Calu3 (cell line): ENCODE measurements at regions not wholly inside any gene's neighbourhood (a gene's known extent, or its start where the extent isn't known, plus 50 kb on each side); places are given as distances from the start of the nearest gene placed in this dataset.

Source experiments
- BruUV-seq: library from RNA; stranded (reverse); fragments of 400-500 nt; replicated peaks from 2 replicates; lab custom pipeline; 2021; lab: Mats Ljungman, UMichigan
- CTCF ChIA-PET: fragments of 300-600 bp; sonication (Branson Sonifier 250); formaldehyde crosslinking; loops from one replicate; lab custom pipeline; 2022; ENCODE audit warnings: antibody characterized with exemption; lab: Charles Lee
- DNase-seq: peaks from one replicate; pipeline ENCODE4 v3.0.0; 2022
- H3K27ac Mint-ChIP-seq: one replicate; pipeline ENCODE4 v1.8.0; 2022; ENCODE audit warnings: mixed read lengths; ENCODE audit not compliant: unreplicated experiment
- H3K27me3 Mint-ChIP-seq: one replicate; pipeline ENCODE4 v1.8.0; 2022; ENCODE audit warnings: mixed read lengths; ENCODE audit not compliant: unreplicated experiment
- H3K36me3 Mint-ChIP-seq: one replicate; pipeline ENCODE4 v1.8.0; 2022; ENCODE audit warnings: mild to moderate bottlenecking, moderate library complexity, mixed read lengths; ENCODE audit not compliant: insufficient read depth, unreplicated experiment
- H3K4me1 Mint-ChIP-seq: one replicate; pipeline ENCODE4 v1.8.0; 2022; ENCODE audit warnings: mild to moderate bottlenecking, low read depth, mixed read lengths; ENCODE audit not compliant: unreplicated experiment
- H3K4me3 Mint-ChIP-seq: one replicate; pipeline ENCODE4 v1.8.0; 2022; ENCODE audit warnings: mild to moderate bottlenecking, low read depth, moderate library complexity, mixed read lengths; ENCODE audit not compliant: unreplicated experiment
- H3K9me3 Mint-ChIP-seq: one replicate; pipeline ENCODE4 v1.8.0; 2022; ENCODE audit warnings: low read depth, mixed read lengths; ENCODE audit not compliant: unreplicated experiment
- intact Hi-C: fragments of 100-400 bp; cut with micrococcal nuclease; formaldehyde crosslinking; loops from one replicate; pipeline ENCODE4 v1.10.0; 2022; ENCODE audit not compliant: unreplicated experiment
- TF ChIP-seq, protein P1 (sequence below): fragments of 200-600 bp; IDR thresholded peaks from one replicate; pipeline ENCODE4 v1.8.0; 2022; ENCODE audit warnings: antibody characterized with exemption; ENCODE audit not compliant: unreplicated experiment

DNA sequence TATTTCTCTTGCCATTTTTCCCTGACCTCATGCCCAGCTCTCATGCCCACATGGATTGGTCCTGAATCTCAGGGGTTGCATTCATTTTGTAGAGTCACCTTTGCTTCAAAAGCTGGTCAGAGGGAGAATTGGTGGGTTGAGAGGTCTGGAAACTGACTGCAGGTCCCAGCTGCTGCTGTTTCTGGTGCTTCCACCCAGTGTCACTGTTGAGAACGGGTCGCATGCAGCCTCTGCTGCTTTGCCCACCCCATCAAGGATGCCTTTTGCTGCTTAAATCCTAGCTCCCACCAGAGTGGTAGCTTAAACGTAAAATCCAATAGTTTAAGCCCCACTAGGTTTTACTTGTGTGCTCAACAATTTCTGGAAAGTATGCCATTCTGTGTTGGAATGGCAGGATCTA, 211.4 kb upstream of the TSHZ2 start:
- H3K4me1 Mint-ChIP-seq = no peaks in the 10 kb centered on the region
- no peak overlapping the region for H3K27ac Mint-ChIP-seq
- H3K36me3 Mint-ChIP-seq = no peaks in the 10 kb centered on the region
- no peak overlapping the region for H3K4me3 Mint-ChIP-seq
- DNase-seq = no peak
- H3K27me3 Mint-ChIP-seq = no peaks in the 10 kb centered on the region
- peaks cover 6% of the 10 kb centered on the region for H3K9me3 Mint-ChIP-seq
- CTCF ChIA-PET = no interaction called here
- intact Hi-C loops = no loop called here
- TF ChIP-seq, protein P1, sequence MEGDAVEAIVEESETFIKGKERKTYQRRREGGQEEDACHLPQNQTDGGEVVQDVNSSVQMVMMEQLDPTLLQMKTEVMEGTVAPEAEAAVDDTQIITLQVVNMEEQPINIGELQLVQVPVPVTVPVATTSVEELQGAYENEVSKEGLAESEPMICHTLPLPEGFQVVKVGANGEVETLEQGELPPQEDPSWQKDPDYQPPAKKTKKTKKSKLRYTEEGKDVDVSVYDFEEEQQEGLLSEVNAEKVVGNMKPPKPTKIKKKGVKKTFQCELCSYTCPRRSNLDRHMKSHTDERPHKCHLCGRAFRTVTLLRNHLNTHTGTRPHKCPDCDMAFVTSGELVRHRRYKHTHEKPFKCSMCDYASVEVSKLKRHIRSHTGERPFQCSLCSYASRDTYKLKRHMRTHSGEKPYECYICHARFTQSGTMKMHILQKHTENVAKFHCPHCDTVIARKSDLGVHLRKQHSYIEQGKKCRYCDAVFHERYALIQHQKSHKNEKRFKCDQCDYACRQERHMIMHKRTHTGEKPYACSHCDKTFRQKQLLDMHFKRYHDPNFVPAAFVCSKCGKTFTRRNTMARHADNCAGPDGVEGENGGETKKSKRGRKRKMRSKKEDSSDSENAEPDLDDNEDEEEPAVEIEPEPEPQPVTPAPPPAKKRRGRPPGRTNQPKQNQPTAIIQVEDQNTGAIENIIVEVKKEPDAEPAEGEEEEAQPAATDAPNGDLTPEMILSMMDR = no peak
- BruUV-seq = no TSS peak

DNA sequence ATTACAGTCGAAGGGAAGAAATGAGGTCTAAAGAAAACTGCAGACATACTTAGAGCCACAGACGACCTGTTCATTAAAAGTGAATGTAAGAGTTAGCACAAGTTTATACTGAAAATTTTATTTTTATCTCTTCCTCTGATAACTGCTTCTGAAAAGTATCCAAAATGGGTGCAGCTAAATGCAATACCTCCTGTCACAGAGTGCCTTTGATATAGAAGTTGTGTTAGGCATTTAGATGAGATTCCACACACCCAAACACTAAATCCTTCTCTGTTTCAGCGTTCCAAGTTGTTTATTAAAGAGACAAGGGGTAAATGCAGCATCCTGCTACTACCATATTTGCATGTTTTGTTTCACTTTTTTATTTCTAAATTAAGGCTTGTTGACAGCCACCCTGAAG, 214.7 kb upstream of the TSHZ2 start:
- no peaks in the 10 kb centered on the region for H3K4me1 Mint-ChIP-seq
- BruUV-seq = no TSS peak
- H3K4me3 Mint-ChIP-seq = no peak overlapping the region
- CTCF ChIA-PET = no interaction called here
- intact Hi-C loops = no loop called here
- TF ChIP-seq, protein P1 = no peak
- no peak overlapping the region for H3K27ac Mint-ChIP-seq
- DNase-seq = no peak
- peaks cover 8% of the 10 kb centered on the region for H3K9me3 Mint-ChIP-seq
- H3K36me3 Mint-ChIP-seq = no peaks in the 10 kb centered on the region
- no peaks in the 10 kb centered on the region for H3K27me3 Mint-ChIP-seq

DNA sequence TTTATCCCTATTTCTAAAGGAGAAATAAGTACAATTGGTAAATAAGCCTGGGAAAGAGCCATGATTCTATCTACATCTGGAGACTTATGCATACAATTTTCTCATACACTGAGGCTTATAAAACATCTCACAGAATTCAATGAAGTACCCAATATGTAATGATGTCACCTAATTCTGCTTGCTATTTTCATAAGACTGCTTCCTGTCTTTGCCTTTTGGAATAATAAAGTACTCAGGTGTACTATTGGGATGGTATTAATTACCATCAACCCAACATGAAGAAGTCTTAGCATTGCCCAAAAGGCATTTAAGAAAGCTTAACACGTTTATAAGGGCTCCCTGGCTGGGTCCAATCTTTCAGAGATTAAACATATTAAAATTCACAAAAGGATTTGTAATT, 216.4 kb upstream of the TSHZ2 start:
- CTCF ChIA-PET = no interaction called here

DNA sequence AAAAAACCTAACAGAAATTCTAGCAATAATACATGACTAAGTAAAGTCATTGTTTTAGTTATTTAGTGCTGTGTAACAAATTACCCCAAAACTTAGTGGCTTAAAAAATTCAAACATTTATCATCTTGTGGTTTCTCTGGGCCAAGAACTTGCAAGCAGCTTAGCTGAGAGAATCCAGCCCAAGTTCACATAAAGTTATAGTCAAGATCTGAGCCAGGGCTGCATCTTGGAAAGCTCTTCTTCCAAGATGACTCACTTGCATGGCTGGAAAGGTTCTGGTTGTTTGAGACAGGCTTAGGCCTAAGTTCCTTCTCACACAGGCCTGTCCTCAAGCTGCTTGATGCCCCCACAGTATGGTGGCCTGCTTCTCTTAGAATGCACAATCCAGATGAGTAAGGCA, 217.8 kb upstream of the TSHZ2 start:
- Mint-ChIP-seq H3K4me3 (no peak overlapping the region), H3K36me3 (no peaks in the 10 kb centered on the region), H3K27me3 (no peaks in the 10 kb centered on the region), H3K9me3 (peaks cover 6% of the 10 kb centered on the region), H3K4me1 (no peaks in the 10 kb centered on the region), H3K27ac (no peak overlapping the region)
- intact Hi-C loops = no loop called here
- CTCF ChIA-PET = no interaction called here
- TF ChIP-seq, protein P1 = no peak
- no TSS peak for BruUV-seq
- DNase-seq = no peak

More for the DNA sequence above, 216.4 kb upstream of the TSHZ2 start:
- TF ChIP-seq, protein P1 = no peak
- Mint-ChIP-seq H3K4me1 (no peaks in the 10 kb centered on the region), H3K4me3 (no peak overlapping the region), H3K9me3 (peaks cover 6% of the 10 kb centered on the region), H3K27ac (no peak overlapping the region), H3K36me3 (no peaks in the 10 kb centered on the region), H3K27me3 (no peaks in the 10 kb centered on the region)
- intact Hi-C loops = no loop called here
- no TSS peak for BruUV-seq
- no peak for DNase-seq
